ENCODE measurements at regions not wholly inside any gene's neighbourhood (a gene's known extent, or its start where the extent isn't known, plus 50 kb on each side); places are given as distances from the start of the nearest gene placed in this dataset.

DNA sequence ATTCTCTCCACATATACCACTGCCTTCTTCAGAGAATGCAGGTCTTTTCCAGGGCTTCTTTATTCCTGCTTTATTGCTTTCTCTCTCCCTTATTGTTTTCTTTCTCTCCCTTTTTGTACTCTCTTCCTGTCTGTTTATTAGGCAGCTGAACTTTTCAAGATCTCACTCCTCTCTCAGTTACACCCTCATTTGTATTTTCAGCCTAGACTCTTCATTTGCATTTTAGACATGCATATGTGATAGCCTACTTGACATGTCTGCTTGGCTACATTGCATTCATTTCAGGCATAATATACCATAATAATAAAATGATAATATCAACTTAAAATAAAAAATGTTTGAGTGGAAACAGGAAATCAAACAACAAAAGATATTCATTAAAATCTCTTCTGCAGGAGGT is 377.9 kb upstream of the TNC start:
- TF ChIP-seq, protein P1, sequence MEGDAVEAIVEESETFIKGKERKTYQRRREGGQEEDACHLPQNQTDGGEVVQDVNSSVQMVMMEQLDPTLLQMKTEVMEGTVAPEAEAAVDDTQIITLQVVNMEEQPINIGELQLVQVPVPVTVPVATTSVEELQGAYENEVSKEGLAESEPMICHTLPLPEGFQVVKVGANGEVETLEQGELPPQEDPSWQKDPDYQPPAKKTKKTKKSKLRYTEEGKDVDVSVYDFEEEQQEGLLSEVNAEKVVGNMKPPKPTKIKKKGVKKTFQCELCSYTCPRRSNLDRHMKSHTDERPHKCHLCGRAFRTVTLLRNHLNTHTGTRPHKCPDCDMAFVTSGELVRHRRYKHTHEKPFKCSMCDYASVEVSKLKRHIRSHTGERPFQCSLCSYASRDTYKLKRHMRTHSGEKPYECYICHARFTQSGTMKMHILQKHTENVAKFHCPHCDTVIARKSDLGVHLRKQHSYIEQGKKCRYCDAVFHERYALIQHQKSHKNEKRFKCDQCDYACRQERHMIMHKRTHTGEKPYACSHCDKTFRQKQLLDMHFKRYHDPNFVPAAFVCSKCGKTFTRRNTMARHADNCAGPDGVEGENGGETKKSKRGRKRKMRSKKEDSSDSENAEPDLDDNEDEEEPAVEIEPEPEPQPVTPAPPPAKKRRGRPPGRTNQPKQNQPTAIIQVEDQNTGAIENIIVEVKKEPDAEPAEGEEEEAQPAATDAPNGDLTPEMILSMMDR (IDR thresholded peaks at IDR 0.05; ENCODE audit: borderline replicate concordance, insufficient read depth, low read depth, low read length): no peak
- no peak overlapping the region for H3K4me3 ChIP-seq (ENCODE audit: low read depth, low read length)

DNA sequence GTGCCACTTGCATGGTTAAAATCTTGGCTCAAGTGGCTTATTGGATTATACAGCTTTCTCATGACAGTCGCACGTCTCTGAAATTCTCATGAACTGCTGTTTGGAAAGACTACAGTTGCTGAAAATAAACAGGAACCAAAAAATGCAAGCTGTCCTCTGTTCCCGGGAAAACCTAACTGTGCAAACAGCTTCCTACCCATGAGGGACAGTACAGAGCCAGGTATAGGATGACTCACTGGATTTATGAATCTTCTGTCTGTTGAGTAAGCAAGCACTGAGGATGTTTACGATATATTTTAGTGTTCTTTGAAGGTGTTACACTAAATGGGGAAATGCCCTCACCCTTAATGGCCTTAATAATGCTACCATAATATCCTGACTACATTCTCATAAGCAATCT is 380.3 kb upstream of the TNC start:
- TF ChIP-seq, protein P1 (IDR thresholded peaks at IDR 0.05; ENCODE audit: borderline replicate concordance, insufficient read depth, low read depth, low read length): no peak
- H3K4me3 ChIP-seq (ENCODE audit: low read depth, low read length): no peak overlapping the region

- H3K4me3 ChIP-seq (ENCODE audit: low read depth, low read length): no peak overlapping the region
- TF ChIP-seq, protein P1 (IDR thresholded peaks at IDR 0.05; ENCODE audit: borderline replicate concordance, insufficient read depth, low read depth, low read length): no peak
Observed at GRCh38 chr9:115507148-115507547, 389.2 kb upstream of the TNC start.

DNA sequence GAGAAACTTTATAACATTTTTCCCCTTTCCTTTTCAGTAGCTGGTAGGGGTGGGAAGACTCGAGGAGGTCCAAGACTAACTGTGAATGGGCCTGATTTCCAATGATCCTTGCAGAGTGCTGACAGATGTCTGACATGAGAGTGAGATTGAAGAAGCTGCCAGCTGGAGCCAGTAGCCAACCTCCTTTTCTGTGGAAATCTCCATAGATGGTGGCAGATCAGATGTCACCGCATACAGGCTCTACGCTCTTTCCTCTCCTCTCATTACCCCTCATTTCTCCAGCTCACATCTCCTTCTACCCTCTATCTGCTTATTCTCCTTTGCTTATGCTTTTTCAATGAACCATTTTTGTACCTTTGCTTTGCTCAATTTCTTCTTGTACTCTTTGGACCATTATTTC is 395.2 kb upstream of the TNC start:
- TF ChIP-seq, protein P1 (IDR thresholded peaks at IDR 0.05; ENCODE audit: borderline replicate concordance, insufficient read depth, low read depth, low read length): no peak

DNA sequence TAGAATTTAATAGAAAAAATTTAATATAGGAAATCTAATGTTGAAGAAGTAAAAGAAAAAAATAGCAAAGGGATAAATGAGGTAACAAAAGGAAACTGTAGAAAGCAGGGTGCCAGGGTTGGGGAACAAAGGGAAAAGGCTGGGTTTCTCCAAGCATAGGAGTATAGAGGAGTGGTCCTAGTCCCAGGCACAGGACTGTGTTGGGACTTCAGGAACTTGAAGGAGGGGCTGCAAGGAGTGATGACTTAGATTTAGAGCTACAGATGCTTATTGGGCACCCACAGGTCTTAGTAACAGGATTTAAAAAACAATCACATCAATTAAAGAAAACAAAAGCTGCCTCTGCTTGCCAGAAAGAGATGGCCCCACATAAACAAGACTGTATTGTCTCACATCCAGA is 396.5 kb upstream of the TNC start:
- TF ChIP-seq, protein P1 (IDR thresholded peaks at IDR 0.05; ENCODE audit: borderline replicate concordance, insufficient read depth, low read depth, low read length): no peak
- no peak overlapping the region for H3K4me3 ChIP-seq (ENCODE audit: low read depth, low read length)

More for the DNA sequence above, 395.2 kb upstream of the TNC start:
- no peak overlapping the region for H3K4me3 ChIP-seq (ENCODE audit: low read depth, low read length)

GRCh38 chr9:115517335-115518075 is 399.5 kb upstream of the TNC start:
- TF ChIP-seq, protein P1 (IDR thresholded peaks at IDR 0.05; ENCODE audit: borderline replicate concordance, insufficient read depth, low read depth, low read length): no peak
- no peak overlapping the region for H3K4me3 ChIP-seq (ENCODE audit: low read depth, low read length)

- TF ChIP-seq, protein P1 (IDR thresholded peaks at IDR 0.05; ENCODE audit: borderline replicate concordance, insufficient read depth, low read depth, low read length): no peak
- H3K4me3 ChIP-seq (ENCODE audit: low read depth, low read length): no peak overlapping the region
Observed at GRCh38 chr9:115520646-115521045, 402.7 kb upstream of the TNC start.
